SU-DHL-6 (cell line): ENCODE measurements at regions not wholly inside any gene's neighbourhood (a gene's known extent, or its start where the extent isn't known, plus 50 kb on each side); places are given as distances from the start of the nearest gene placed in this dataset.

Experiments
- H2AFZ ChIP-seq: fragments of 200-600 bp; sonication (generic); 2 replicates; pipeline ENCODE4 v1.6.1; 2014; ENCODE audit warnings: low read depth, mild to moderate bottlenecking, moderate library complexity, mixed read lengths, antibody characterized with exemption, low read length; ENCODE audit not compliant: severe bottlenecking
- H3F3A ChIP-seq: fragments of 200-600 bp; shearing (Covaris generic); 2 replicates; pipeline ENCODE4 v1.6.0; 2016; ENCODE audit warnings: antibody characterized with exemption, mild to moderate bottlenecking; ENCODE audit not compliant: insufficient read depth
- H3K27ac ChIP-seq: fragments of 200-600 bp; sonication (generic); 2 replicates; pipeline ENCODE4 v1.5.1; 2016; ENCODE audit warnings: low read depth, mild to moderate bottlenecking, low read length, moderate library complexity, mixed read lengths
- H3K27me3 ChIP-seq: fragments of 200-600 bp; sonication (generic), shearing (Covaris generic); 2 replicates; pipeline ENCODE4 v1.6.0; 2014; ENCODE audit warnings: mild to moderate bottlenecking, low read length
- H3K36me3 ChIP-seq: fragments of 200-600 bp; sonication (generic); 2 replicates; pipeline ENCODE4 v1.6.1; 2014; ENCODE audit warnings: mild to moderate bottlenecking, low read length, mixed read lengths
- H3K4me2 ChIP-seq: fragments of 300-600, 200-600 bp; shearing (Covaris generic), sonication (generic); 2 replicates; pipeline ENCODE4 v1.6.0; 2014; ENCODE audit warnings: low read length, low read depth, mild to moderate bottlenecking; ENCODE audit not compliant: poor library complexity, severe bottlenecking
- H3K4me3 ChIP-seq: fragments of 200-600 bp; sonication (generic); 2 replicates; pipeline ENCODE4 v1.5.1; 2014; ENCODE audit warnings: antibody characterized with exemption, low read length, mild to moderate bottlenecking, mixed read lengths; ENCODE audit not compliant: insufficient read depth, poor library complexity, severe bottlenecking
- H3K79me2 ChIP-seq: fragments of 200-600 bp; sonication (generic); 2 replicates; pipeline ENCODE4 v1.6.1; 2014; ENCODE audit warnings: mild to moderate bottlenecking, low read length, moderate library complexity; ENCODE audit not compliant: insufficient read depth
- H3K9ac ChIP-seq: fragments of 200-600 bp; sonication (generic); 2 replicates; pipeline ENCODE4 v1.7.0; 2014; ENCODE audit warnings: mild to moderate bottlenecking, low read length
- H3K9me2 ChIP-seq: fragments of 200-600 bp; sonication (generic); replicated peaks from 2 replicates; pipeline ENCODE4 v1.6.1; 2014; ENCODE audit warnings: low read length; ENCODE audit not compliant: insufficient read depth
- H3K9me3 ChIP-seq: fragments of 200-600 bp; sonication (generic); 2 replicates; pipeline ENCODE4 v1.6.1; 2014; ENCODE audit warnings: low read length, mixed read lengths; ENCODE audit not compliant: insufficient read depth
- H4K20me1 ChIP-seq: fragments of 200-600 bp; sonication (generic); 2 replicates; pipeline ENCODE4 v1.6.1; 2014; ENCODE audit warnings: low read depth, mild to moderate bottlenecking, antibody characterized with exemption, low read length, moderate library complexity, mixed read lengths
- CTCF ChIP-seq: fragments of 200-600 bp; sonication (generic); IDR thresholded peaks from one replicate; pipeline ENCODE4 v1.5.1; 2017; ENCODE audit warnings: antibody characterized with exemption, mild to moderate bottlenecking, low read length, moderate library complexity; ENCODE audit not compliant: insufficient read depth, poor library complexity, severe bottlenecking
- EZH2phosphoT487 ChIP-seq: fragments of 200-600 bp; sonication (generic), shearing (Covaris generic); conservative IDR thresholded peaks from 2 replicates; pipeline ENCODE4 v1.6.1; 2018; ENCODE audit warnings: mild to moderate bottlenecking, antibody characterized with exemption, low read length, moderate library complexity, mixed read lengths

- Histone ChIP-seq H3K9me2 (no peaks in the 10 kb centered on the region), H3K27ac (no peak overlapping the region), H3K9ac (no peak overlapping the region), H4K20me1 (no peaks in the 10 kb centered on the region), H3K9me3 (peaks cover 12% of the 10 kb centered on the region; the same call in 1 of the 2 replicates), H3F3A (no peaks in the 10 kb centered on the region), H3K4me2 (peak overlapping the region; percentile 26), H3K4me3 (no peak overlapping the region), H3K79me2 (no peaks in the 10 kb centered on the region), H2AFZ (peak overlapping the region; percentile 72), H3K36me3 (no peaks in the 10 kb centered on the region), H3K27me3 (no peaks in the 10 kb centered on the region)
- TF ChIP-seq CTCF (no peak), EZH2phosphoT487 (no peak)
Measured at GRCh38 chr6:68159433-68159832, 475.6 kb upstream of the ADGRB3 start.

- H3K36me3 ChIP-seq, result no peaks in the 10 kb centered on the region
Measured at GRCh38 chr6:68158256-68158655, 476.8 kb upstream of the ADGRB3 start.

GRCh38 chr6:68144667-68145066 is 490.4 kb upstream of the ADGRB3 start:
- no peaks in the 10 kb centered on the region for H3K27me3 ChIP-seq
- TF ChIP-seq CTCF, result no peak
- TF ChIP-seq EZH2phosphoT487, result no peak
- no peak overlapping the region for H3K9ac ChIP-seq
- H4K20me1 ChIP-seq, result no peaks in the 10 kb centered on the region
- H3K4me2 ChIP-seq, result no peak overlapping the region
- peak overlapping the region; percentile 24 for H2AFZ ChIP-seq
- H3K9me2 ChIP-seq, result no peaks in the 10 kb centered on the region
- H3F3A ChIP-seq, result no peaks in the 10 kb centered on the region
- H3K27ac ChIP-seq, result no peak overlapping the region
- no peaks in the 10 kb centered on the region for H3K79me2 ChIP-seq
- H3K9me3 ChIP-seq, result no peaks in the 10 kb centered on the region
- H3K4me3 ChIP-seq, result no peak overlapping the region
- H3K36me3 ChIP-seq, result no peaks in the 10 kb centered on the region

More at GRCh38 chr6:68158256-68158655, 476.8 kb upstream of the ADGRB3 start:
- Histone ChIP-seq H3K27ac (peak overlapping the region; percentile 18), H3K9me3 (peaks cover 12% of the 10 kb centered on the region; the same call in 1 of the 2 replicates), H3K4me3 (no peak overlapping the region), H4K20me1 (no peaks in the 10 kb centered on the region), H2AFZ (peak overlapping the region; percentile 72), H3F3A (no peaks in the 10 kb centered on the region), H3K9ac (no peak overlapping the region), H3K4me2 (peak overlapping the region; percentile 26), H3K27me3 (no peaks in the 10 kb centered on the region), H3K79me2 (no peaks in the 10 kb centered on the region), H3K9me2 (no peaks in the 10 kb centered on the region)
- no peak for TF ChIP-seq CTCF
- no peak for TF ChIP-seq EZH2phosphoT487

GRCh38 chr6:68141190-68141589 is 493.9 kb upstream of the ADGRB3 start:
- Histone ChIP-seq H2AFZ (no peak overlapping the region), H3K9ac (no peak overlapping the region), H4K20me1 (no peaks in the 10 kb centered on the region), H3K4me2 (no peak overlapping the region), H3K36me3 (no peaks in the 10 kb centered on the region), H3K79me2 (no peaks in the 10 kb centered on the region), H3F3A (no peaks in the 10 kb centered on the region), H3K9me3 (no peaks in the 10 kb centered on the region; the same call in 1 of the 2 replicates), H3K27ac (no peak overlapping the region), H3K4me3 (no peak overlapping the region), H3K9me2 (no peaks in the 10 kb centered on the region), H3K27me3 (no peaks in the 10 kb centered on the region)
- TF ChIP-seq EZH2phosphoT487 (no peak), CTCF (no peak)
